HL-60 (cell line): ENCODE measurements at regions not wholly inside any gene's neighbourhood (a gene's known extent, or its start where the extent isn't known, plus 50 kb on each side); places are given as distances from the start of the nearest gene placed in this dataset.
"Not testable (repeated sequence)": the region's sequence is repeated elsewhere in the genome, so short reads cannot be mapped to it uniquely, and the experiment has no call there.

Experiments used
- DNase-seq, 2 experiments: peaks; one replicate each; pipeline ENCODE4 v3.0.0-alpha.2; 2010 to 2020; ENCODE audit warnings: low read depth in 1 of 2, low spot score in 1 of 2
- H3K27ac ChIP-seq: fragments of 250-450 bp; sonication (Bioruptor Pico); replicated peaks from 2 replicates; pipeline ENCODE4 v1.5.1; 2020; ENCODE audit warnings: mild to moderate bottlenecking, moderate library complexity
- H3K27me3 ChIP-seq: fragments of 250-450 bp; sonication (Bioruptor Pico); 2 replicates; pipeline ENCODE4 v1.5.1; 2021; ENCODE audit warnings: mild to moderate bottlenecking, moderate library complexity; ENCODE audit not compliant: insufficient read depth, poor library complexity, severe bottlenecking
- H3K4me3 ChIP-seq: replicated peaks from 2 replicates; pipeline ENCODE4 v1.5.1; 2011; ENCODE audit warnings: mild to moderate bottlenecking, control low read depth, low read length; ENCODE audit not compliant: insufficient read depth
- CTCF ChIP-seq: IDR thresholded peaks from one replicate; pipeline ENCODE4 v1.5.1; 2011; ENCODE audit warnings: low read length, control low read depth, inconsistent platforms; ENCODE audit not compliant: insufficient read depth
- GABPA ChIP-seq: IDR thresholded peaks from 2 replicates; pipeline ENCODE4 v1.6.1; 2012; ENCODE audit warnings: low read depth
- POLR2AphosphoS5 ChIP-seq: IDR thresholded peaks from 2 replicates; pipeline ENCODE4 v1.6.1; 2012; ENCODE audit warnings: low read depth
- REST ChIP-seq: IDR thresholded peaks from 2 replicates; pipeline ENCODE4 v1.6.1; 2012; ENCODE audit warnings: low read depth; ENCODE audit not compliant: insufficient replicate concordance
- SPI1 ChIP-seq: IDR thresholded peaks from 2 replicates; pipeline ENCODE4 v1.6.1; 2012; ENCODE audit warnings: low read depth, mild to moderate bottlenecking, borderline replicate concordance

- no peak overlapping the region for H3K27ac ChIP-seq
- DNase-seq, result no peak
- H3K4me3 ChIP-seq, result no peak overlapping the region
- TF ChIP-seq SPI1, result no peak
- no peaks in the 10 kb centered on the region for H3K27me3 ChIP-seq
Observed at GRCh38 chr5:126055348-126055729, 367.9 kb upstream of the GRAMD2B start.

GRCh38 chr5:126056352-126056751 is 366.9 kb upstream of the GRAMD2B start:
- TF ChIP-seq POLR2AphosphoS5 (no peak), REST (no peak), CTCF (no peak), SPI1 (no peak), GABPA (no peak)
- Histone ChIP-seq H3K27ac (no peak overlapping the region), H3K27me3 (no peaks in the 10 kb centered on the region)

GRCh38 chr5:126056851-126057622 is 366.2 kb upstream of the GRAMD2B start:
- no peak overlapping the region for H3K4me3 ChIP-seq
- H3K27ac ChIP-seq, result no peak overlapping the region
- no peak for DNase-seq
- no peaks in the 10 kb centered on the region for H3K27me3 ChIP-seq
- TF ChIP-seq SPI1, result no peak
- TF ChIP-seq CTCF, result no peak
- TF ChIP-seq GABPA, result no peak
- no peak for TF ChIP-seq POLR2AphosphoS5

More at GRCh38 chr5:126056352-126056751, 366.9 kb upstream of the GRAMD2B start:
- no peak overlapping the region for H3K4me3 ChIP-seq
- DNase-seq, result no peak

- not testable (repeated sequence) for H3K27ac ChIP-seq, H3K4me3 ChIP-seq, H3K27me3 ChIP-seq, DNase-seq
Observed at GRCh38 chr5:126058392-126058791, 364.8 kb upstream of the GRAMD2B start.

- H3K27ac ChIP-seq, result no peak overlapping the region
Observed at GRCh38 chr5:126062398-126063221, 360.6 kb upstream of the GRAMD2B start.

More at GRCh38 chr5:126062398-126063221, 360.6 kb upstream of the GRAMD2B start:
- Histone ChIP-seq H3K27me3 (no peaks in the 10 kb centered on the region), H3K4me3 (no peak overlapping the region)
- TF ChIP-seq GABPA (no peak), CTCF (no peak), POLR2AphosphoS5 (no peak), SPI1 (no peak), REST (no peak)
- DNase-seq, result no peak
